ENCODE measurements at regions not wholly inside any gene's neighbourhood (a gene's known extent, or its start where the extent isn't known, plus 50 kb on each side); places are given as distances from the start of the nearest gene placed in this dataset.
A peak's percentile ranks its signal among the peaks of the same experiment; 100 is the strongest.
"Not testable (repeated sequence)": the region's sequence is repeated elsewhere in the genome, so short reads cannot be mapped to it uniquely, and the experiment has no call there.

DNA sequence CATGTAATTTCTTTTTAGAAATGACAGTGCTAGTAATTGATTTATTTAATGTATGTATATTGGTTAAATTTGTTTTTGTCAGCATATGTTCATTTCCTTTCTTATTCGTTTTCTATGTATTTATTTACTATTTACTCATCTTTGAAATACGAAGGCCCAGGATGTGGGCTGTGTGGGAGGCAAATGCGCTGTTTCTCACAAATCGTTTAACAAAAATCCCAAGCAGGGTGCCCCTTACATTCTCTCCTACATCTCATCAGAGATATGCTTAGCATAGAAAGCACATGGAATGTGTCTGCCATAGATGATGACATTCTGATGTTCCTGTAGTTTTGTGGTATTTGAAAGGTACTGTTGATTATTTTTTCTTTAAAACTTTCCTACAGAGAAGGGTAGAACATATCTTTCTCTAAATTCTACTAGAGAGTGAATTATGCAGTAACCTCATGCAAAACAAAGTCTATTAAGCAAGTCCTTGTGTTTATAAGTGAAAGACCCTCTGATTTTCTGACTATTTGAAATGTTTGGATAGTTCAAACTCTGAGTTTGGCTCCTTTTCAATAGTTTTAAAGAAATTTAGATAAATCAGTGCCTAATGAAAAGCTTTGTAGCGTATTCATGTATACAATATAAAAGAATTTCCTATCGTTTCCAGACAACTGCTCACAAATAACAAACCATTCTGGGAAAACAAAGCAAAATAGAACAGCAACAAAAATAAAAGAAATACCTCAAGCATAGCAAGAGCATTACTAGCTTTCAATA is 111.1 kb upstream of the VGLL3 start:
- no peak for DNase-seq (ENCODE audit: low spot score)

DNA sequence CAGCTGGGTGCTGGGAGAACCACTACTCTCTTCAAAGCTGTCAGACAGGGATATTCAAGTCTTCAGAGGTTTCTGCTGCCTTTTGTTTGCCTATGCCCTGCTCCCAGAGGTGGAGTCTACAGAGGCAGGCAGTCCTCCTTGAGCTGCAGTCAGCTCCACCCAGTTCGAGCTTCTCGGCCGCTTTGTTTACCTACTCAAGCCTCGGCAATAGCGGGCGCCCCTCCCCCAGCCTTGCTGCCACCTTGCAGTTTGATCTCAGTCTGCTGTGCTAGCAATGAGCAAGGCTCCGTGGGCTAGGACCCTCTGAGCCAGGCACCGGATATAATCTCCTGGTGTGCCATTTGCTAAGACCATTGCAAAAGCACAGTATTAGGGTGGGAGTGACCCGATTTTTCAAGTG is 106.8 kb upstream of the VGLL3 start:
- not testable (repeated sequence) for DNase-seq (ENCODE audit: low spot score)

DNA sequence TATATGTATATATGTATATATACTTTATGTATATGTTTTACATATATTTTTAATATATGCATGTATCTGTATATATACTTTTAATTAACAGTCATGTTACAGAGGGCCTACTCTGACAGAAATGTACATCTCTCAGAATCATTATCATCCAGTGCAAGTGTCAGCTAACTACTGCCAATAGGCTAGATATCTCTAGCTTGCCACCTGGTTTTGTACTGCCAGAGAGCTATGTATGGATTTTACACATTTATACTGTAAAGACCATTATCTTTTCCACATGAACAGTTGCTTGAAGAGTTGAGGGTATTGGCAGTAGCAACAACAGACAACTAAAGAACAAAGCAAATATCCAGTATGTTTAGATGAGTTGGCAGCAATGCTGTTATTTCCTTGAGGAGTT is 99.7 kb upstream of the VGLL3 start:
- DNase-seq (ENCODE audit: low spot score): no peak

DNA sequence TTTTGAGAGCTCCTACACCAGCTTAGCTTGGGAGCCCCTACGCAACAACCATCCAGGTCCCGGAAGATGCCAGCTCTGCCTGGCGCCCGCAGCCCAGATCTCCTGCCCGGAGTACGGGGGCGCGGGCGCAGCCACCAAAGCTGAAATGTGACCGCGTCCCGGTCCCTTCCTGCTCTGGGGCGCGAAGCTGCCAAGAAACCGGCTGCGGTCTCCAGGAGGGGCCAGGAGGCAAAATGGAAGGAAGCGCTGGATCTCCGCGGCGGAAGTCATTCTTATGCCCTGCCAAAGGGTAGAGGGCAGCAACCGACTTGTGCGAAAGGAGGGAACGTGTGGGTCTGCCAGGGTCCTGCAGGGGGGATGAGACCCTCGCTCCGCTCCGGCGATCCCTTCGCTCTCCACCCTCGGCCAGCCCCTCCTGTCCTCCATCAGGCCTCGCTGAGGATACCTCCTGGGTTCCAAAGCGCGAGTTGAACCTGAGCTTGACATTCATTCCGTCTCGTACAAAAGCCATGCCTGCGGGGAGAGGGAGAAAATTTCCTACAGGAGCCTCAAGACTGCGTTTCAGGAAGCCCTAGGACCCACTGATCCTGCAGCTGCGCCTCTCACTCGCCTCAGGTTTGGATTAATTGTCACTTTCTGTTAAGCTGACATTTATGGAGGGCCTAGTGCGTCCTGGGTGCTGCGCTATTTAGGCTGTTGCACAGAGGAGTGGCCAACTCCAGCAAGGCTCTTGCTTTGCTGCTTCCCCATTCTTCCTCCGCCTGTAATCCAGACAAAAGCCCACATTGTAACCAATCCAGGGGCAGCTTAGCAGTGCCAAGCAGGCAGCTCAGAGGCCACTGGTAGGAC is 98.3 kb upstream of the VGLL3 start:
- DNase-seq (ENCODE audit: low spot score): peak; percentile 92

DNA sequence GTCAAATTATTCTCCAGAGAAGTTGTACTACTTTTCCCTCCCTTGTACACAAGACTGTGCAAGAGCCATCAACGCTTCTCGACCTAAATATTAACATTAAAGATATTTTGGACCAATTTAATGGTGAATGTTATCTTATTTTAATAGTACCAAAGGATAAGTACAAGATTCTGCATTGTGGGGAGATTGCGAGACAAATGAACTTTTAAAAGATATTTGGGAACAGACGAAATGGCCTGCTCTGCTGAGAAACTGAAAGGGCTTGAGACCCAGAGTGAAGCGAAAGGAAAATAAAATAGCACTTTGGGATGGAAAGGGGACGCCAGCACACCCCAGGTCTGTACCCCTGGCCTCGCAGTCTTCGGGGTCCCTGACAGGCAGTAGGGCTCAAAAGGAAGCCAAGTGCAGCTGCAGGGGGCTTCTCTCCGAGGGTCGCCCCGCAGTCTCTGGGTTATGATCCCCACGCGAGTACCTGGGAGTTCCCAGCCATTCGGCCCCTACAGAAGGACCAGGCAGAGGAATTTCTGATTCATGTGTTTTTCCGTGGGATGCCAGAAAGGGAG is 97.6 kb upstream of the VGLL3 start:
- peak; percentile 27 for DNase-seq (ENCODE audit: low spot score)

DNA sequence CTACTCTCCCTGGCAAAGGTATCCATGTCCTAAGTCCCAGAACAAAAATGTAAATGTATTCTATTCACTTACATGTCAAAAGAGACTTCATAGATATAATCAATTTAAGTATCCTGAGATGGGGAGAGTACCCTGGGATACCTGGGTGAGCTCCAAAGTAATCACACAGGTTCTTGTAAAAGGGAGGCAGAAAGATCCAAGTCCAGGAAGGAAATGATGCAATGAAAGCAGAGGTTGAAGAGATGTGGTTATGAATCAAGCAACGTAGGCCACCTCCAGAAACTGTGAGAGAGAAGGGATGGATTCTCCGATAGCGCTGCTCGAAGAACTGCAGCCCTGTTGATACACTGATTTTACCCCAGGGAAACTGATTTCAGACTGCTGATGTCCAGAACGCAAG is 93.9 kb upstream of the VGLL3 start:
- DNase-seq (ENCODE audit: low spot score): no peak

DNA sequence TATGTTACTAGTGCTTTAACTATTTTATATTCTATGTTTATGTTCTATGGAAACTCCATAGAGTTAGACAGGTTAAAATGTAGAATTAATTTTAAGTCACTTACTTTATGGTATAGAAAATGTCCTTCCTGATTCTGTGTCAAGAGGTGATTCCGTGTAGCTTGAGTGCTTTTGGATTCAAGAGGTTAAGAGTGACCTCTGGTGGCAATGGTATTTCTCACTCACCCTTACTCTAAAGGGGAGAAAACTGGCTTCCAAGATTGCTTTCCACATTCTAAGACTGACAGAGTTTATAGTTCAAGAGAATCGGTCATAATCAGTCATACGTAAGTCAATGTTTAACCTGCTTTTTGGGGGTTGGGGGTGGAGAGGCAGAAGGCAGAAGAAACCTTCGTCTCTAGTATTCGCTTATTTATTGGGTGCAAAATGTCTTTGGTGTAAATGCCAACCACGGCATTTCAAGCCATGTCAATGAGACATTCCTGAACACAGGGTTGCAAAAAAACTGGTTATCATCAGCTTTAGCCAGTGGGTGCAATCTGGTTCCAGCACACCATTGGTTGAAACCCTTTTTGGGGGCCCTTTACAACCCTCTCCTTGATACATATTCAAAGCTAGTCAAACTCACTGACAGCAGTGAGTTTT is 92.0 kb upstream of the VGLL3 start:
- peak; percentile 57 for DNase-seq (ENCODE audit: low spot score)

DNA sequence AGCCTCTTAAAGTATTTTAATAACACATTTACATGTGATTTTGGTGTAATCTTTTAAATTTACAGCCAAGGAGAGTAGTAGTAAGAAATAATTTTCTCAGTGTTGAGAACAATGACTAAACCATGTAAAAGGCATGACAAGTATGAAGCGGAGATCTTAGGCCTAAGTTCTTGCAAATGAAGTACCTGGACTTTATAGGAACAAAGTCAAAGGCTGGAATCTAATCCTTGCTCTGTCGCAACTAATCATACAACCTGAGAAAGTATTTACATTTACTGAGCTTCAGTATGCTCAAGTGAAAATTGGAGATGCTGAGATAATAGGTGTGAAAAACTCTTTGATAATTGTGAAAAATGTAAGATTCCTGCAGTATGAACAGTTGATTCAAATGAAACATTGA is 86.4 kb upstream of the VGLL3 start:
- no peak for DNase-seq (ENCODE audit: low spot score)

DNA sequence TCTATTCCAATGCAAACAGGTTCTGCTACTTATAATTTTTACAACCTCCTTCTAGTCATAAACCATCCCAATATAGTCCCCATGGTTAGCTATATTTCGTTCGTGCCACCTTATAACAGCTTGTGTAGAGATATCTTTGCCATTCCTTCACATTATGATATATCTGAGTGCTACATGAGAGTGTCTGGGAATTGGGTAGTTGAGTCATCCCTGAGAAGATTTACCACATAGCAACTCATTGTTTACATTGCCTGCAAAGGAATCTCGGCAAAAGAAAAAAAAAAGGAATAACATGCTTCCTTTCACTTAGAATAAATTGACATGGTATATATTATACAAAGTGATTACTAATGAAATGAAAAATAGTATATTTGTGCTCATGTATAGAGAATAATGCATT is 86.0 kb upstream of the VGLL3 start:
- no peak for DNase-seq (ENCODE audit: low spot score)

DNA sequence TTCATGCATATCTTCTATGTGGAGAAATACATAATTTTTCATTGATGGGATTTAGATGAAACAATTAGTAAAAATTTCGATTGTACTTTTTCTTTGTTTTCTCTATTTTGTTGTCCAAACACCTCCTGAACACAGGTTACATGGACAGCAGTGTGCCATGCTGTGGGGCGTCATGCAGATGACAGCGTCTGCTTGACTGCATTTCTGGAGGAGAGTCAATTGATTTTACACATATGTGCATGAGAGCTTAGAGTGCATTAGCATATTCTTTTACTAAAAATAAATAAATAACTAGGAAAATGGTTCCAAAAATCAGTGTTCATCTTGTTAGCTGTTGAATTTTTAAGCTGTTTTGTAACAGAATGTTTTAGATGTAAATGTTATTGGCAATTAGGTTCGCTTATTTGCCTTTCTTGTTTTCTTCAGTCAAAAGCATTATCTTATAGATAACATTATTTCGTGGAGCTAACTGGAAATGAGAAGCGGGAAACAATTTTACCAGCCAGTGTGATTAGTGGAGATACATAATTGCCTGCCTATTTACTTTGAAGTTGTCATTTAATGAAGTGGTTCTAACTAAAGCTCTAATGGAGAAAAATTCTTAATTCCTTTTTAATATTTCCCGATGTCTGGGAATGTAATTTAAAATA is 82.7 kb upstream of the VGLL3 start:
- DNase-seq (ENCODE audit: low spot score): no peak

DNA sequence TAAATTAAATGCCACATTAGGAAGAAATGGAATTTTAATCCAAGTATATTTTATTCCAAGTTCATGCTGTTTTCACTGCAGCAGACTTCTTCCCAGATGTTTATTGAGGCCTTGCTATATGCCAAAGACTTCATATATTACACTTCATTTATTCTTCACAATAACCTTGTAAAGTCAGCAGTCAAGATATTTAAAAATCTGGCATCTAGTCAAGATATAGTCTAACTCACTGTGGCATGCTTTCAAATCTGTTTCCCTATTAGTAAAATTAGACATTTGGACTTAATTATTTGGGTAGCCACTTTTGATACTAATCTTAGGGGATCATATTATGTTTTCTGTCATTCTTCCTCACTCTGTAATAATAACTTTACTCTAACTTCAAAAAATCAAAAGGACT is 81.5 kb upstream of the VGLL3 start:
- DNase-seq (ENCODE audit: low spot score): no peak

DNA sequence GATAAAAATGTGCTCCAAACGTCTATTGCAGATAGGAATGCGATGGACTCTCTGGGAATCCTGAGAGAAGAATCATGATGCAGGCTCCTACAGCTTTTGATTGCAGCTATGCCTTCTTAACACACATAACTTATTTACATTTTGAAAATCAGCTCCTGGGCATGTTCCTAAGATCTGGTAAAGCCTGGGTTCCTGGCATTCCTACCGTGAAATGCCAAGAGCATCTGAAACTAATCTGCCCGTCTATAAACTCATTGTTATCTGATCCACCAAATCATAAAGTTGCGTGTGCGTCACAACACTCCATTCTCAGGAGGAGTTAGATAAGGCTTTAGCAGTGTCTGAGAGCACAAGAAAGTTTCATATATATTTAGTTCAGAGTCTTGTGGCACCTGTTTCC is 79.0 kb upstream of the VGLL3 start:
- DNase-seq (ENCODE audit: low spot score): no peak

DNA sequence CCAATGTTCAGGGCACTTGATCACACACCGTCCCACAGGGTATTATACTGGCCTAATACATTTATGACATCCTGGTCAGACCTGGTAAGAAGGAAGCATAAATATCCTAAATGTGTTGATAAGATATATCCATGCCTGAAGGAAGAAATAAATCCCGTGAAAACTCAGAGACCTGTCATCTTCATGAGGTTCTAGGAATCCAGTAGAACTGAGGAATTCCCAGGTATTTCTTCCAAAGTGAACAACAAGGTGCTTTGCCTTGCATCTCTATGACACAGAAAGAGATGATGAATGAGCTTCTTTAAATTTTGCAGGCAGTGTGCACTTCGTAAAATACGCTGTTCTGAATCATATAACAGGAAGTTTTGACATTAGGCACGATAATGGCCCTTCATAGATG is 78.1 kb upstream of the VGLL3 start:
- no peak for DNase-seq (ENCODE audit: low spot score)

DNA sequence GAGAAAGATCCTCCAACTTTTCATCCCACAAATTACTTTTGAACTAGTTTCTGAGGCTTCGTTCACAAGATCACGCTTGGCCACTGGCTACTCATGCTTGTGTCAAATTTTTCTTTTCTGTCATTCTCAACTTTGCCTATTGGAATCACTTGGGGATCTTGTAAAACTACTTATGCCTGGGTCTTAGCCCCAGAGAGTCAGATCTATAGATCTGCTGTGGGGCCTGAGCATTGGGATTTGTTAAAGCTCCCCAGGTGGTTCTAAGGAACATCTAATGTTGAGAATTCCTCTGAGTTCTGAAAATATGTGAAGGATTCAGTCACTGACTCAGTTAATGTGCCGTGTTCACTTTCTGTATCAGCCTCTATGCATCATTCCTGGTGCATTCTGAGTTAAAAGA is 71.7 kb upstream of the VGLL3 start:
- no peak for DNase-seq (ENCODE audit: low spot score)

DNA sequence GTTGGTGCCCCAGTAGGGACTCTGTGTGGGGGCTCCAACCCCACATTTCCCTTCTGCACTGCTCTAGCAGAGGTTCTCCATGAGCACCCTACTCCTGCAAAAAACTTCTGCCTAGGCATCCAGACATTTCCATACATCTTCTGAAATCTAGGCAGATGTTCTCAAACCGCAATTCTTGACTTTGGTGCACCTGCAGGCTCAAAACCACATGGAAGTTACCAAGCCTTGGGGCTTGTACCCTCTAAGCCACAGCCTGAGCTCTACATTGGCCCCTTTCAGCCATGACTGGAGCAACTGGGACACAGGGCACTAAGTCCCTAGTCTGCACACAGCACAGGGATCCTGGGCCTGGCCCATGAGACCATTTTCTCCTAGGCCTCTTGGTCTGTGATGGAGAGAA is 66.5 kb upstream of the VGLL3 start:
- DNase-seq (ENCODE audit: low spot score): no peak

DNA sequence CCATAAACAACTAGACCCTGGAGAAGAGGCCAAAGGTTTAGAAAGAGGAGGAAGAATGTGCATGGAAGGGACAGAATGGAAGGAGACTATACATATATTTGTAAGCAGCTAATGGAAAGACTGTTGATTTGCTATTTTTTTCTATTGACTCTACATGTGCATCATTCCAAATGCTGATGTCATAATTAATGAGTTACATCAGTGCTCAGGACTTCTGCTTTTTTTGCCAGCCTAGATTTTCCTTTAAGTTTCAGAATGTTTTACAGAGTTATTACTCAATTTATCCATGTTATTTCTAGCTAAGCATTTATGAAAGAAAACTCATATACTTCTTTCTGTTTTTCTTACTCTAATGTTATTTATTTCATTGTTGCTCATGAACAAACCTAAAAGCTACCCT is 62.6 kb upstream of the VGLL3 start:
- no peak for DNase-seq (ENCODE audit: low spot score)

DNA sequence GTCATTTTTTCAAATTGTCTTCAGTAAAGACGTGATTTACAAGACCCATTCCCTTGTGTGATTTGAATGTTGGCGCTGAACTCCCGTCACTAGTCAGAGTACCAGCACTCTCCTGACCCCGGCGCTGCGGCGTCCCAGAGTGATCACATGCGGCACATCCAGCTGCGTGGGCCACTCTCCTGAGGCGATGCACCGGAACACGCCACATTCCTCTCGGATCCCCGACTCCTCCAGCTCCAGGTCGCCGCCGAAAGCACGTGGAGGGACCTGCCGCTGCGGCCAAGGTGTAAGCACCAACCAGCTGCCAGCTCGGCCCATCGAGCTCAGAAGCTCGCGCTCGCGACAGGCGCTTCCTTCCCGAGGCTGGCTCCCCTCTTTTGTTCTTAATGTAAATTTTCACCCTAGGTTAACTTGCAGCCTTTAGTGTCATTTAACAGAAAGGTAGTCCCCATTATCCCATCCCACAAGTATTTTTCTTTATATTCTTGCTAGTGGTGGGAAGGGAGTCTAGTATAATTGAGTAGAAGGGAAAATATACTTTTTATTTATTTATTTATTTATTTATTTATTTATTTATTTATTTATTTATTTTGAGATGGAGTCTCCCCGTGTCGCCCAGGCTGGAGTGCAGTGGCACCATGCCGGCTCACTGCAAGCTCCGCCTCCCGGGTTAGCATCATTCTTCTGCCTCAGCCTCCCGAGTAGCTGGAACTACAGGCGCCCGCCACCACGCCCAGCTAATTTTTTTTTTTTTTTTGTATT is 61.7 kb upstream of the VGLL3 start:
- DNase-seq (ENCODE audit: low spot score): no peak

DNA sequence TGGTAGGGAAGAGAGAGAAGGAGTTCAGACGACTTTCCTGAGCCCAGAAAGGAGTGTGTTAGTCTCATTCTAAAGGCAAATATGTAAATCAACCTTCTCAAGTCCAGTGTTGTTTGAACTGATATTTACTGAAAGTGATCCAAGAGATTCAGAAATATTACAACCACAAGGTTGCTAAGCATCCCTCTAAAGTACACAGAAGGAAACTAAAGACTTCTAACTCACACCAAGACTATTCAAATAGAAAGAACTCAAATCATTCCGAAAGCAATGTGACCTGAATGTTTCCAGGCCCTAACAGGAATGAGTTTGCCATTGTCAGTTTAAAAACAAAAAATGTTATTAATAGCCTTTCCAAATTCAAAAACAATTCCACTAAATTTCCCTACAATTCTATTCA is 56.9 kb upstream of the VGLL3 start:
- DNase-seq (ENCODE audit: low spot score): no peak

DNA sequence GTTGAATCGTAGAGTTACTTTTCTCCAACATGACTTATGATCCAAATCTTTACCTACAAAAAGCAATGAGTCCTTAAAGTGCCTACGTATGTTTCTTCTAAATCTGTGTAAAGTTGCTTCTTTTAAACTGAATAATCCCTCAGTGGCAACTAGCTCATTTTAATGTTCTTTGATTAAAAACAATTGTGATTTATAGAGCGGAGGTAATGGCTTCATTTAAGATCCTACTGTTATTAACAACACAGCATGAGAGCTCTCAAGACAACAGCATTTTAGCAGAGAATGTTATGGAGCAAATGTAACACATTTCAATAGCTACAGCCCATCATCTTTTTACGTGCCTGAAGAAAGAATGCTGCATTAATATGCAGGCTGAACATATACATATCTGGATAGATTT is 55.3 kb upstream of the VGLL3 start:
- DNase-seq (ENCODE audit: low spot score): no peak

DNA sequence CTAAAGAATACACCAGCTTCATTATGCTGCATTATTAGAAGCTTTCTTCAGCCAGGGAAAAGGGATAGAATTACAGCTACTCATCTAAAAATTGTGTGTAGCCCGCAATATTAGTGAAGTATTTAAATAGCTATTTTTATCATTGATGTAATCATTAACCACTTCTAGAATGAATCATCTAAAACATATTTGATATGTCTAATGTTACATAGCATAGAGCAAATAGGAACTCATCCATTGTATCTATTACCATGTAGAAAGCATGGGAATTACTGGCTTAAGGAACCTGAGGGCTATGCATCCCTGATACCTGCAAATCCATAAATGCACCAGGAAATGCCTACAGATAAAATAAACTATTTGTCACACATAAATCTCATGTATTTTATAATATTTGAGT is 54.5 kb upstream of the VGLL3 start:
- DNase-seq (ENCODE audit: low spot score): no peak

DNA sequence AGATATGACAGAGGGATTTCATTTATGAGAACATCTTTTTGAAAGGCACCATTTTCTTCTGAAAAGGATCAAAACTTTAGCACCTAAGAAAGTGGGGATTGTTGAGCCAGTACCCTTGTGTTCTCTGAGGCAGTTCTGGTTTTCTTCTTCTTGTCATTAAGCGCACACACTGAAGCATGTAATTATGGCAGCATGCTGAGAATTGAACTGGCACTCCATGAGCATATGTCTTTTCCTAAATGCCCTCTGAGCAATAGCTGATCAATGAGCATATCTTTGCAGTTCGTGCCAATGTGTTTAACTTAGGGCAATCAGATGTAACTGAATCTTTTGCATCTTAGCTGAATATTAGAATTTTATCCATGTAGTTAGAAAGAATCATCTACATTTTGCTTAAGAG is 53.9 kb upstream of the VGLL3 start:
- DNase-seq (ENCODE audit: low spot score): no peak

DNA sequence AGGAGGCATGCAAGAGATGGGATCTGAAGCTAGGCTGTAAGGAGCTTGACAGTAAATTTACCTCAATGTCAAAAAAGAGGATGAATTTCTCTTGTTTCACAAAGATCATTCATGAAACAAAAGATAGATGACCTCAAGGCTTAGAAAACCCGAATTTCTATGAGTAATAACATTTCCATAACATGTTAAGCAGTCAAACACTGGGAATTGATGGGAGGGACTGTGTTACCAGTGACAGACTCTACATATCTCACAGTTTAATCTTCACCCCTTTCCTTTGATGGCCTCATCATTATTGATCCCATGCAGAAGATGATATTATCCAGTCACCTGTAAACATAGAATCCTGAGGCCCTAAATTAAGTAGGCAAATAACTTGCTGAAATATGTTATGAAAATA is 53.5 kb upstream of the VGLL3 start:
- DNase-seq (ENCODE audit: low spot score): no peak
